BE2C (cell line): ENCODE measurements at regions not wholly inside any gene's neighbourhood (a gene's known extent, or its start where the extent isn't known, plus 50 kb on each side); places are given as distances from the start of the nearest gene placed in this dataset.

Experiments used
- DNase-seq: peaks from one replicate; pipeline ENCODE4 v3.0.0-alpha.2; 2020
- H3K27me3 ChIP-seq: fragments of 250-450 bp; sonication (Bioruptor Pico); 2 replicates; pipeline ENCODE4 v1.5.1; 2020; ENCODE audit warnings: mild to moderate bottlenecking
- H3K36me3 ChIP-seq: fragments of 250-450 bp; sonication (Bioruptor Pico); 2 replicates; pipeline ENCODE4 v1.5.1; 2020; ENCODE audit warnings: mild to moderate bottlenecking
- H3K4me1 ChIP-seq: fragments of 250-450 bp; sonication (Bioruptor Pico); 2 replicates; pipeline ENCODE4 v1.5.1; 2020
- H3K4me3 ChIP-seq: 2 replicates; pipeline ENCODE4 v1.5.1; 2011; ENCODE audit warnings: low read depth, low read length
- H3K9me3 ChIP-seq: fragments of 250-450 bp; sonication (Bioruptor Pico); 2 replicates; pipeline ENCODE4 v1.5.1; 2020
- CTCF ChIP-seq: IDR thresholded peaks from 2 replicates; pipeline ENCODE4 v1.5.1; 2012; ENCODE audit warnings: mild to moderate bottlenecking, low read depth, low read length

DNA sequence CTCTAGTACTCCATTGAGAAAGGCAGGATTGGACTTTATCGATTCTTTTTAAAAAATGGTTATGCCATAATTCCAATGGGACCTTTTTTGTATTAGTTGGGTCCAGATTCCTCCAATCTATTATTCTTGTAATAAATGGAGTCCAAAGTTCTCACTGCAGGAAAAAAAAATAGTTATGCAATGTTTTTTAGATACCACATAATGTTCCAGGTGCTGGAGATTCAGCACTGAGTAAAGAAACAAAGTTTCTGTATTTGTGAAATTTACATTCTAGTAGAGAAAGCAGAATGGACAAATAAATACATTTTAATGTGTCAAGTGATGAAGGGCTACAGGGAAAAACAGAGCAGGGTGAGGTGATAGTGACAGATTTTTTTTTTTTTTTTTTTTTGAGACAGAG, 78.5 kb upstream of the MYCN start:
- DNase-seq = no peak
- H3K9me3 ChIP-seq = no peaks in the 10 kb centered on the region
- no peaks in the 10 kb centered on the region; the same call in 1 of the 2 replicates for H3K4me1 ChIP-seq
- H3K27me3 ChIP-seq = no peaks in the 10 kb centered on the region
- no peaks in the 10 kb centered on the region for H3K36me3 ChIP-seq
- TF ChIP-seq CTCF = no peak
- no peak overlapping the region for H3K4me3 ChIP-seq

DNA sequence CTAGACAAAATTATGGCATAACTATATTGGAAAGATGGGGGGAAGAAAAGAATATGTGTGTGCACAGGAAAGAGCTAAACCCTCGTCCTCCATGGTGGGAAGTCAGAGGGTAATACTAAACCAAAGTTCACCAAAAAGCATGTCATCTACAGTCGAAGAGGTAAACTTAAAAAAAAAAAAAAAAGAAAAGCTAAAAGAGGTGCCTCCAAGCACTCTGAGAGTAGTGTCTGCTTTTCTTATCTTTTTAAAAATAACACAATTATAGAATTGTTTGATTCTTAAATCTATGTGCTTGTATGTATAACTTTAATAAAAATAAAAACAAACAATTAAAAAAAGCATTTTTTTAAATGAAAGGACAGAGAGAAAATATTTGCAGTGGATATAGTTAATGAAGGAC, 77.3 kb upstream of the MYCN start:
- no peak for TF ChIP-seq CTCF
- H3K36me3 ChIP-seq = no peaks in the 10 kb centered on the region
- no peaks in the 10 kb centered on the region for H3K27me3 ChIP-seq
- DNase-seq = no peak
- H3K4me3 ChIP-seq = no peak overlapping the region
- no peaks in the 10 kb centered on the region for H3K9me3 ChIP-seq
- H3K4me1 ChIP-seq = no peaks in the 10 kb centered on the region; the same call in 1 of the 2 replicates

DNA sequence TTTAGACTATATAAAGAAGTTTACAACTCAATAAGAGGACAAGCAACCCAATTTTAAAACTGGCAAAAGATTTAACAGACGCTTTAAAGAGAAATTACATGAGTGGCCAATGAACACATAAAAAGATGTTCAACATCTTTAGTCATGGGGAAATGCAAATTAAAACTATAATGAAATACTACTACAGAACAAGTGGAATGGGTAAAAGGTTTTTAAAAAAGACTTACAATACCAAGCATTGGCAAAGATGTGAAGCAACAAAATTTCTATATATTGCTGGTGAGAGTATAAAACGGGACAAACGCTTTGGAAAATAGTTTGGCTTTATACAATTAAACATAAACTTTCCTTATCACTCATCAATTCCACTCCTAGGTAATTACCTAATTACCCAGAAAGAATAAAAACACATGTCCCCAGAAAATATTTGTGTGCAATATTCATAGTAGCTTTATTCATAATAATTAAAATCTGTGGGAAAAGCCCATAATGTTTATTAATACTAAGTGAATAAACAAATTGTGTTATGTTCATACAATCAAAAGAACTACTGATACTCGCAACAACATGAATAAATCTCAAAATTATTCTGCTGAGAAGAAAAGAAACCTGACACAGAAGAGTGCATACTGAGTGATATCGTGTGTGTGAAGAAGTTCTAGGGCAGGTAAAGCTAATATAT, 76.7 kb upstream of the MYCN start:
- H3K27me3 ChIP-seq = no peaks in the 10 kb centered on the region
- no peak for TF ChIP-seq CTCF
- no peaks in the 10 kb centered on the region for H3K36me3 ChIP-seq
- no peaks in the 10 kb centered on the region for H3K9me3 ChIP-seq
- no peaks in the 10 kb centered on the region; the same call in 1 of the 2 replicates for H3K4me1 ChIP-seq
- H3K4me3 ChIP-seq = no peak overlapping the region
- DNase-seq = no peak

- no peaks in the 10 kb centered on the region for H3K36me3 ChIP-seq
- no peaks in the 10 kb centered on the region for H3K27me3 ChIP-seq
- no peak for TF ChIP-seq CTCF
- H3K9me3 ChIP-seq = no peaks in the 10 kb centered on the region
- H3K4me3 ChIP-seq = no peak overlapping the region
- DNase-seq = no peak
- H3K4me1 ChIP-seq = no peaks in the 10 kb centered on the region; the same call in 1 of the 2 replicates
Measured at GRCh38 chr2:15864176-15864769, 76.1 kb upstream of the MYCN start.

- no peaks in the 10 kb centered on the region for H3K9me3 ChIP-seq
- H3K4me1 ChIP-seq = no peaks in the 10 kb centered on the region; the same call in 1 of the 2 replicates
- H3K36me3 ChIP-seq = no peaks in the 10 kb centered on the region
- H3K27me3 ChIP-seq = no peaks in the 10 kb centered on the region
- no peak for TF ChIP-seq CTCF
- DNase-seq = no peak
- H3K4me3 ChIP-seq = no peak overlapping the region
Measured at GRCh38 chr2:15865923-15866322, 74.4 kb upstream of the MYCN start.

- Histone ChIP-seq H3K4me3 (no peak overlapping the region), H3K27me3 (no peaks in the 10 kb centered on the region), H3K9me3 (no peaks in the 10 kb centered on the region), H3K4me1 (no peaks in the 10 kb centered on the region; the same call in 1 of the 2 replicates), H3K36me3 (no peaks in the 10 kb centered on the region)
- DNase-seq = no peak
- no peak for TF ChIP-seq CTCF
Measured at GRCh38 chr2:15866563-15867193, 73.7 kb upstream of the MYCN start.
